Caco-2 (cell line): ENCODE measurements at regions not wholly inside any gene's neighbourhood (a gene's known extent, or its start where the extent isn't known, plus 50 kb on each side); places are given as distances from the start of the nearest gene placed in this dataset.

ENCODE experiments used
- BruUV-seq: library from RNA; stranded (reverse); fragments of 400-500 nt; replicated peaks from 2 replicates; lab custom pipeline; 2021; lab: Mats Ljungman, UMichigan
- CTCF ChIA-PET: fragments of 300-600 bp; sonication (Branson Sonifier 250); formaldehyde crosslinking; loops from one replicate; lab custom pipeline; 2022; ENCODE audit warnings: antibody characterized with exemption; lab: Charles Lee
- POLR2A ChIA-PET: fragments of 300-600 bp; sonication (Branson Sonifier 250); formaldehyde crosslinking; loops from one replicate; lab custom pipeline; 2022; ENCODE audit warnings: antibody characterized with exemption; lab: Charles Lee
- DNase-seq, 2 experiments: peaks; one replicate each; pipeline versions ENCODE4 v3.0.0 to v3.0.0-alpha.2; 2020 to 2022
- H3K27me3 ChIP-seq: replicated peaks from 2 replicates; pipeline ENCODE4 v1.6.0; 2011; ENCODE audit warnings: low read length; ENCODE audit not compliant: control insufficient read depth, insufficient read depth
- H3K36me3 ChIP-seq: 2 replicates; pipeline ENCODE4 v1.5.1; 2011; ENCODE audit warnings: low read length; ENCODE audit not compliant: control insufficient read depth, insufficient read depth
- H3K4me1 ChIP-seq: fragments of 250-450 bp; sonication (Bioruptor Pico); 2 replicates; pipeline ENCODE4 v1.5.1; 2020; ENCODE audit warnings: mild to moderate bottlenecking
- H3K4me3 ChIP-seq: 2 replicates; pipeline ENCODE4 v1.5.1; 2011; ENCODE audit warnings: low read depth, mild to moderate bottlenecking, control low read depth, low read length
- H3K9me3 ChIP-seq: fragments of 250-450 bp; sonication (Bioruptor Pico); 2 replicates; pipeline ENCODE4 v1.5.1; 2020; ENCODE audit warnings: mild to moderate bottlenecking, moderate library complexity
- H3K27ac Mint-ChIP-seq: one replicate; pipeline ENCODE4 v1.8.0; 2022; ENCODE audit warnings: mixed read lengths; ENCODE audit not compliant: unreplicated experiment
- H3K27me3 Mint-ChIP-seq: one replicate; pipeline ENCODE4 v1.8.0; 2022; ENCODE audit warnings: mixed read lengths; ENCODE audit not compliant: insufficient read depth, unreplicated experiment
- H3K36me3 Mint-ChIP-seq: one replicate; pipeline ENCODE4 v1.8.0; 2022; ENCODE audit warnings: mild to moderate bottlenecking, mixed read lengths; ENCODE audit not compliant: insufficient read depth, unreplicated experiment
- H3K4me1 Mint-ChIP-seq: one replicate; pipeline ENCODE4 v1.8.0; 2022; ENCODE audit warnings: low read depth, mixed read lengths; ENCODE audit not compliant: unreplicated experiment
- H3K4me3 Mint-ChIP-seq: one replicate; pipeline ENCODE4 v1.8.0; 2022; ENCODE audit warnings: mild to moderate bottlenecking, moderate library complexity, mixed read lengths; ENCODE audit not compliant: unreplicated experiment
- H3K9me3 Mint-ChIP-seq: one replicate; pipeline ENCODE4 v1.8.0; 2022; ENCODE audit warnings: mixed read lengths; ENCODE audit not compliant: unreplicated experiment
- intact Hi-C: fragments of 100-400 bp; cut with micrococcal nuclease; formaldehyde crosslinking; loops from one replicate; pipeline ENCODE4 v1.10.0; 2022; ENCODE audit not compliant: unreplicated experiment
- TF ChIP-seq, protein P1 (sequence below), 2 experiments: fragments of 200-600 bp in 1 of 2; IDR thresholded peaks; 1 replicate in 1 of 2; 2 replicates in 1 of 2; pipeline versions ENCODE4 v1.5.1 to v1.8.0; 2011 to 2022; ENCODE audit warnings: antibody characterized with exemption in 1 of 2, control low read depth in 1 of 2, inconsistent platforms in 1 of 2, low read depth in 1 of 2, low read length in 1 of 2, mild to moderate bottlenecking in 1 of 2, moderate library complexity in 1 of 2; ENCODE audit not compliant: insufficient read depth in 1 of 2, severe bottlenecking in 1 of 2, unreplicated experiment in 1 of 2

DNA sequence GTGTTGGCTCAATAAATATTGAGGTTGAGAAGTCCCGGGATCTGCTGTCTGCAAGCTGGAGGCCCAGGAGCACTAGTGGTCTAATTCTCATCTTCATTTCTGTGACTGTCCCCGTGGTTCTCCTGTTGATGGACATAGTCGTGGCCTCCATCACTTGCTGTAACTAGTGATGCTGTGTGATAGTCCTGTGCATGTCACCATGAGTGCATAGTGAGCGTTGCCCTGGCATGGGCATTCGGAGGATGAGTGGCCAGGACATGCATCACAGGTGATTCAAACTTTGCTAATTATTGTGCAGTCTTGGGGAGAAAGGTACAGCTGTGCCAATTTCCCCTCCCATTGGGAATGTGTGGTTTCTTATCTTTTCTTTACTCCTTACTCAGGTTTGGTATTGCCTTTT, 902.2 kb downstream of the BRD1 start:
- DNase-seq: no peak
- CTCF ChIA-PET: no interaction called here
- no peak overlapping the region for H3K4me3 ChIP-seq
- TF ChIP-seq, protein P1, sequence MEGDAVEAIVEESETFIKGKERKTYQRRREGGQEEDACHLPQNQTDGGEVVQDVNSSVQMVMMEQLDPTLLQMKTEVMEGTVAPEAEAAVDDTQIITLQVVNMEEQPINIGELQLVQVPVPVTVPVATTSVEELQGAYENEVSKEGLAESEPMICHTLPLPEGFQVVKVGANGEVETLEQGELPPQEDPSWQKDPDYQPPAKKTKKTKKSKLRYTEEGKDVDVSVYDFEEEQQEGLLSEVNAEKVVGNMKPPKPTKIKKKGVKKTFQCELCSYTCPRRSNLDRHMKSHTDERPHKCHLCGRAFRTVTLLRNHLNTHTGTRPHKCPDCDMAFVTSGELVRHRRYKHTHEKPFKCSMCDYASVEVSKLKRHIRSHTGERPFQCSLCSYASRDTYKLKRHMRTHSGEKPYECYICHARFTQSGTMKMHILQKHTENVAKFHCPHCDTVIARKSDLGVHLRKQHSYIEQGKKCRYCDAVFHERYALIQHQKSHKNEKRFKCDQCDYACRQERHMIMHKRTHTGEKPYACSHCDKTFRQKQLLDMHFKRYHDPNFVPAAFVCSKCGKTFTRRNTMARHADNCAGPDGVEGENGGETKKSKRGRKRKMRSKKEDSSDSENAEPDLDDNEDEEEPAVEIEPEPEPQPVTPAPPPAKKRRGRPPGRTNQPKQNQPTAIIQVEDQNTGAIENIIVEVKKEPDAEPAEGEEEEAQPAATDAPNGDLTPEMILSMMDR (IDR thresholded peaks at IDR 0.05; ENCODE audit: insufficient read depth in 1 of 2, low read depth in 1 of 2, low read length in 1 of 2, severe bottlenecking in 1 of 2, unreplicated experiment in 1 of 2): no peak
- H3K4me1 ChIP-seq: no peaks in the 10 kb centered on the region
- Mint-ChIP-seq H3K27me3 (peaks cover 8% of the 10 kb centered on the region), H3K36me3 (no peaks in the 10 kb centered on the region), H3K4me1 (no peaks in the 10 kb centered on the region), H3K4me3 (no peak overlapping the region), H3K9me3 (no peaks in the 10 kb centered on the region), H3K27ac (no peak overlapping the region)
- no peaks in the 10 kb centered on the region for H3K36me3 ChIP-seq
- no peaks in the 10 kb centered on the region for H3K27me3 ChIP-seq
- POLR2A ChIA-PET: no interaction called here
- no peaks in the 10 kb centered on the region for H3K9me3 ChIP-seq
- intact Hi-C loops: no loop called here
- BruUV-seq: no TSS peak

DNA sequence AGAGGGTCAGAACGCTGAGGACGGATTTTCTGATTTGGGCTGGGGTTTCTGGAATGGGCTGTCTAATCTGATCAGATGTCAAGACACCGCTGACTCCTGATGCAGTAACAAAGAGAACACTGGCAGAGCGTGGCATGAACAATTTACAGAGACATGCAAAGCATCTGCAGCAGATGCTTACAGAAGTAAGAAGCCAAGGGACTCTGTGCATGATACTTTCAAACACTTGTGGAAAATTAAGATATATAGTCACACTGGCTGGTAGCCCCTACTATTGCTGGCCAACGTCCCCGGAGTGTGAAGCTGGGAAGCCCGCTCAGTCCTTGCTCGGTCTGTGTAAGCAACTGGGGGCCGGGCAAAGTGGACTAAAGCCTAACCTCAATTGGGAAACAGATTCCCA, 903.7 kb downstream of the BRD1 start:
- Mint-ChIP-seq H3K4me3 (no peak overlapping the region), H3K27ac (no peak overlapping the region), H3K9me3 (no peaks in the 10 kb centered on the region), H3K27me3 (peaks cover 2% of the 10 kb centered on the region), H3K4me1 (no peaks in the 10 kb centered on the region), H3K36me3 (no peaks in the 10 kb centered on the region)
- Histone ChIP-seq H3K36me3 (no peaks in the 10 kb centered on the region), H3K4me1 (no peaks in the 10 kb centered on the region), H3K4me3 (no peak overlapping the region), H3K9me3 (no peaks in the 10 kb centered on the region), H3K27me3 (no peaks in the 10 kb centered on the region)
- intact Hi-C loops: no loop called here
- DNase-seq: no peak
- TF ChIP-seq, protein P1 (IDR thresholded peaks at IDR 0.05; ENCODE audit: insufficient read depth in 1 of 2, low read depth in 1 of 2, low read length in 1 of 2, severe bottlenecking in 1 of 2, unreplicated experiment in 1 of 2): no peak
- no TSS peak for BruUV-seq
- POLR2A ChIA-PET: no interaction called here
- CTCF ChIA-PET: no interaction called here

DNA sequence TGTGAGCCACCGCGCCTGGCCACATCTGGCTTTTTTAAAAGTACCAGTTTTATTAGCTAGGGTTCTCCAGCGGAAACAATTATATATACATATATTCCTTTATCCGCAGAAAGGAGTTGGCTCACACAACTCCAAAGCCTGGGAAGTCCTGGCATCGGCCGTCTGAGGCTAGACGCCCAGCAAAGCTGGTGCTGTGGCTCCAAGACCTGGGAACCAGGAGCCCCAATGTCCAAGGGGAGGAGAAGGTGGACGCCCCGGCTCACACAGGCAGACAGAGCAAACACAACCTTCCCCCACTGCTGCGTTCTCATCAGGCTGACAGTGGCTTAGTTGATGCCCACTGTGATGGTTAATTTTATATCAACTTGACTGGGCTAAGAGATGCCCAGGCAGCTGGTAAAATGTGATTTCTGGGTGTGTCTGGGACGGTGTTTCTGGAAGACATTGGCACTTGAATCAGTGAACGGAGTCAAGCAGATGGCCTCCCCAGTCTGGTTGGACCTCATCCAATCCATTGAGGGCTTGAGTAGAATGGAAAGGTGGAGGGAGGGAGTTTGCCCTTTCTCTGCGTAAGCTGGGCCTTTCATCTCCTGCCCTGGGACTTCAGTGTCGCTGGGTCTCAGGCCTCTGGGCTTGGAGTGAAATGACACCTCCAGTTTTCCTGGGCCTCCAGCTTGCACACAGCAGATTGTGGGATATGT, 904.4 kb downstream of the BRD1 start:
- Mint-ChIP-seq H3K27ac (no peak overlapping the region), H3K27me3 (peaks cover 2% of the 10 kb centered on the region), H3K36me3 (no peaks in the 10 kb centered on the region), H3K9me3 (no peaks in the 10 kb centered on the region), H3K4me1 (no peaks in the 10 kb centered on the region), H3K4me3 (no peak overlapping the region)
- H3K4me3 ChIP-seq: no peak overlapping the region
- H3K36me3 ChIP-seq: no peaks in the 10 kb centered on the region
- no peaks in the 10 kb centered on the region for H3K9me3 ChIP-seq
- H3K27me3 ChIP-seq: no peaks in the 10 kb centered on the region
- BruUV-seq: no TSS peak
- ChIA-PET POLR2A (no interaction called here), CTCF (no interaction called here)
- H3K4me1 ChIP-seq: no peaks in the 10 kb centered on the region
- no peak for DNase-seq
- intact Hi-C loops: no loop called here
- TF ChIP-seq, protein P1 (IDR thresholded peaks at IDR 0.05; ENCODE audit: insufficient read depth in 1 of 2, low read depth in 1 of 2, low read length in 1 of 2, severe bottlenecking in 1 of 2, unreplicated experiment in 1 of 2): no peak
